GM12891 (cell line): ENCODE measurements at regions not wholly inside any gene's neighbourhood (a gene's known extent, or its start where the extent isn't known, plus 50 kb on each side); places are given as distances from the start of the nearest gene placed in this dataset.

Experiments used
- DNase-seq: peaks from one replicate; pipeline ENCODE4 v3.0.0; 2011; ENCODE audit warnings: low spot score; ENCODE audit not compliant: insufficient read length
- FAIRE-seq: peaks from 2 replicates; lab custom pipeline; 2011; peaks lifted over from hg19 to GRCh38; lab: Jason Lieb, UNC
- PAX5 ChIP-seq: IDR thresholded peaks from 2 replicates; pipeline ENCODE4 v1.6.1; 2011; ENCODE audit warnings: low read length, moderate library complexity, mild to moderate bottlenecking; ENCODE audit not compliant: insufficient read depth, severe bottlenecking
- POLR2A ChIP-seq: IDR thresholded peaks from 2 replicates; pipeline ENCODE4 v1.6.1; 2011; ENCODE audit warnings: low read depth, low read length, control low read depth
- POLR2AphosphoS5 ChIP-seq: IDR thresholded peaks from 2 replicates; pipeline ENCODE4 v1.6.1; 2011; ENCODE audit warnings: low read depth, low read length, control low read depth
- POU2F2 ChIP-seq: IDR thresholded peaks from 2 replicates; pipeline ENCODE4 v1.6.1; 2011; ENCODE audit warnings: low read depth, mild to moderate bottlenecking, control low read depth, low read length, moderate library complexity
- SPI1 ChIP-seq: IDR thresholded peaks from 2 replicates; pipeline ENCODE4 v1.6.1; 2011; ENCODE audit warnings: low read depth, low read length, control low read depth
- TAF1 ChIP-seq: IDR thresholded peaks from 2 replicates; pipeline ENCODE4 v1.6.1; 2011; ENCODE audit warnings: low read depth, low read length, control low read depth

GRCh38 chr18:25604894-25605597, 253.1 kb upstream of the ZNF521 start:
- DNase-seq (no peak), FAIRE-seq (no peak)
- TF ChIP-seq POU2F2 = no peak
- TF ChIP-seq PAX5 = no peak
- no peak for TF ChIP-seq TAF1
- no peak for TF ChIP-seq POLR2AphosphoS5
- no peak for TF ChIP-seq SPI1
- no peak for TF ChIP-seq POLR2A

- FAIRE-seq = no peak
- no peak for DNase-seq
- no peak for TF ChIP-seq POU2F2
These were observed 252.4 kb upstream of the ZNF521 start for GRCh38 chr18:25604196-25604893.

GRCh38 chr18:25599443-25599842, 247.5 kb upstream of the ZNF521 start:
- FAIRE-seq (no peak), DNase-seq (no peak)
- TF ChIP-seq POLR2A = no peak
- TF ChIP-seq TAF1 = no peak
- TF ChIP-seq POLR2AphosphoS5 = no peak
- no peak for TF ChIP-seq POU2F2
- TF ChIP-seq SPI1 = no peak
- TF ChIP-seq PAX5 = no peak

GRCh38 chr18:25597476-25597875, 245.5 kb upstream of the ZNF521 start:
- TF ChIP-seq SPI1 (no peak), POU2F2 (no peak), POLR2A (no peak), TAF1 (no peak), POLR2AphosphoS5 (no peak), PAX5 (no peak)
- FAIRE-seq (no peak), DNase-seq (no peak)

GRCh38 chr18:25595274-25596060, 243.5 kb upstream of the ZNF521 start:
- DNase-seq (no peak), FAIRE-seq (no peak)
- TF ChIP-seq POLR2A (no peak), POU2F2 (no peak), TAF1 (no peak), PAX5 (no peak), POLR2AphosphoS5 (no peak), SPI1 (no peak)

GRCh38 chr18:25594351-25594750, 242.4 kb upstream of the ZNF521 start:
- TF ChIP-seq POLR2A = no peak
- no peak for TF ChIP-seq SPI1
- DNase-seq (no peak), FAIRE-seq (no peak)

GRCh38 chr18:25592804-25593360, 240.9 kb upstream of the ZNF521 start:
- FAIRE-seq = no peak
- no peak for DNase-seq
- TF ChIP-seq POU2F2 (no peak), POLR2AphosphoS5 (no peak), POLR2A (no peak), SPI1 (no peak), PAX5 (no peak), TAF1 (no peak)

GRCh38 chr18:25590456-25590855, 238.5 kb upstream of the ZNF521 start:
- FAIRE-seq (no peak), DNase-seq (no peak)
- TF ChIP-seq PAX5 = no peak
- no peak for TF ChIP-seq POLR2A
- no peak for TF ChIP-seq TAF1
- no peak for TF ChIP-seq SPI1
- no peak for TF ChIP-seq POLR2AphosphoS5
- no peak for TF ChIP-seq POU2F2

- no peak for FAIRE-seq
- TF ChIP-seq SPI1 (no peak), POLR2A (no peak), PAX5 (no peak), POU2F2 (no peak), POLR2AphosphoS5 (no peak), TAF1 (no peak)
These were observed 235.6 kb upstream of the ZNF521 start for GRCh38 chr18:25587545-25587944.

GRCh38 chr18:25568986-25569385, 217.0 kb upstream of the ZNF521 start:
- no peak for TF ChIP-seq POLR2A
- TF ChIP-seq POU2F2 = no peak
- TF ChIP-seq TAF1 = no peak
- TF ChIP-seq SPI1 = no peak
- no peak for TF ChIP-seq PAX5
- no peak for TF ChIP-seq POLR2AphosphoS5
- DNase-seq (no peak), FAIRE-seq (no peak)

More at GRCh38 chr18:25587545-25587944, 235.6 kb upstream of the ZNF521 start:
- DNase-seq = no peak
